ENCODE measurements at regions not wholly inside any gene's neighbourhood (a gene's known extent, or its start where the extent isn't known, plus 50 kb on each side); places are given as distances from the start of the nearest gene placed in this dataset.

- TF ChIP-seq POLR2A (IDR thresholded peaks at IDR 0.05): no peak
- no peak for TF ChIP-seq CTCF (IDR thresholded peaks at IDR 0.05)
Measured at GRCh38 chr3:5358911-5359310, 171.4 kb downstream of the EDEM1 start.
